ENCODE measurements at regions not wholly inside any gene's neighbourhood (a gene's known extent, or its start where the extent isn't known, plus 50 kb on each side); places are given as distances from the start of the nearest gene placed in this dataset.

DNA sequence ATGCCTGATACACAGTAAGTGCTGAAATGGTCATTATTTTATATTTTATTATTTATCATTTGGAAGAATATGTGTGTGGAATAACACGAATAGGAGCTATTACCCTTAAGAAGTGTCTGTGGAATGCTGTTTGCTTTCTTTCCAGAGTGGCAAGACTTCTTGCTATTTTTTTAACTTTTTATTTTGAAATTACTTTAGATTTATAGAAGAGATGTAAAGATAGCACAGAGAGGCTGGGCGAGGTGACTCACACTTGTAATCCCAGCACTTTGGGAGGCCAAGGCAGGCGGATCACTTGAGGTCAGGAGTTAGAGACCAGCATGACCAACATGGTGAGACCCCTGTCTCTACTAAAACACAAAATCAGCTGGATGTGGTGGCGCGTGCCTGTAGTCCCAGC is 58.9 kb upstream of the PAX6 start:
- Histone ChIP-seq H2BK12ac (ENCODE audit: low read length in 2 of 2) (no peak overlapping the region), H3K36me3 (ENCODE audit: control insufficient read depth in 1 of 2, insufficient read depth in 2 of 2, low read depth in 1 of 2, low read length in 2 of 2) (no peaks in the 10 kb centered on the region), H3K4ac (ENCODE audit: low read depth in 1 of 2, low read length in 2 of 2) (no peak overlapping the region), H3K27me3 (ENCODE audit: control insufficient read depth in 1 of 2, insufficient read depth in 1 of 2, low read length in 2 of 2) (peaks cover 45% of the 10 kb centered on the region in 2 experiments), H4K91ac (ENCODE audit: low read length) (no peak overlapping the region), H2BK5ac (ENCODE audit: low read depth, low read length, poor library complexity, severe bottlenecking) (no peak overlapping the region), H3K4me2 (ENCODE audit: low read length, poor library complexity, severe bottlenecking) (no peak overlapping the region), H3K14ac (ENCODE audit: low read length in 2 of 2) (no peak overlapping the region), H3K9ac (ENCODE audit: low read length) (no peak overlapping the region), H2AFZ (ENCODE audit: low read depth, low read length) (no peak overlapping the region), H2AK5ac (ENCODE audit: low read length, severe bottlenecking) (no peak overlapping the region), H2BK15ac (ENCODE audit: low read depth, poor library complexity, severe bottlenecking) (no peak overlapping the region), H3K23ac (ENCODE audit: low read length in 2 of 2) (no peak overlapping the region), H4K8ac (ENCODE audit: low read length) (no peak overlapping the region), H3K18ac (ENCODE audit: low read depth in 1 of 2, low read length in 2 of 2) (no peak overlapping the region), H3K4me3 (ENCODE audit: insufficient read depth in 1 of 2, low read depth in 1 of 2, low read length in 2 of 2) (no peak overlapping the region), H3K79me1 (replicated peaks; ENCODE audit: low read length, poor library complexity, severe bottlenecking) (no peaks in the 10 kb centered on the region), H2BK120ac (ENCODE audit: low read depth, low read length) (no peak overlapping the region), H3K9me3 (ENCODE audit: control insufficient read depth, low read length) (no peaks in the 10 kb centered on the region), H3K27ac (ENCODE audit: low read length, poor library complexity, severe bottlenecking) (no peak overlapping the region), H3K4me1 (ENCODE audit: control insufficient read depth, insufficient read depth, low read depth, low read length) (peaks cover 4% of the 10 kb centered on the region)
- no peak for DNase-seq
- 89% methylated on average over 5 of the region's 5 CpGs for WGBS

DNA sequence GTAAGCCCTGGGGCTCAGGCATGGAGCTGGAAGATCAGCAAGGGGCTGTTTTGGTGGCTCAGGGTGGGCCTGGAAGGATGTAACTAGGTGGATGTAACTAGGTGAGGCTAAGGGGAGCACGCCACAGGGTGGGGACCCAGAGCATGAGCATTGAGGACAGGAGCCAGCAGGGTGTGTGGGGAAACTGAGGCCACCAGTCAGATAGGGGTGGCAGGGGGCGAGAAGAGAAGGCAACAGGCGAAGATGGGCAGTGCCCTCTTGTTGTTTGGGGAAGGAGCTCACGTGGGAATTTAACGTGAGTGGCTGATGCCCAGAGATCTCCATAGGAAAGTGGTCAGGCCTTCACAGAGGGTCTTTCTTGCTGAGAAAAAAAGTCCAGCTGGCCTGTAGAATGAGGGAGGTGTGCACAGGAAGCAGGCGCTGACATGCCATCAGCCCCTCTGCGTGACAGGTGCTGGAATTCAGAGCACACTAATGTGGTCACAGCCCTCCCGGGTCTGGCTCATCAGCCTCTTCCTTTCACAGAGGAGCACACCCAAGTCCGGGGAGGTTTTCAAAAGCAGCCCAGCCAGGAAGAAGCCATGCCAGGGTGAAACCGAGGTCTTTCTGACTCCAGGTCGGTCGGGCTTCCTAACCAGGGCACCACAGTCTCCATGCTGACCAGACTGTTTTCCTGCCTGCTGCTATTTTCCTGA is 54.6 kb upstream of the PAX6 start:
- no peak overlapping the region for H2BK12ac ChIP-seq (ENCODE audit: low read length in 2 of 2)
- H3K4me2 ChIP-seq (ENCODE audit: low read length, poor library complexity, severe bottlenecking): no peak overlapping the region
- no peak for DNase-seq
- WGBS: 74% methylated on average over 12 of the region's 12 CpGs
- H3K14ac ChIP-seq (ENCODE audit: low read length in 2 of 2): no peak overlapping the region
- H3K36me3 ChIP-seq (ENCODE audit: control insufficient read depth in 1 of 2, insufficient read depth in 2 of 2, low read depth in 1 of 2, low read length in 2 of 2): no peaks in the 10 kb centered on the region
- H3K4me1 ChIP-seq (ENCODE audit: control insufficient read depth, insufficient read depth, low read depth, low read length): peaks cover under 1% of the 10 kb centered on the region
- H2BK120ac ChIP-seq (ENCODE audit: low read depth, low read length): no peak overlapping the region
- H3K9ac ChIP-seq (ENCODE audit: low read length): no peak overlapping the region
- no peak overlapping the region for H3K4ac ChIP-seq (ENCODE audit: low read depth in 1 of 2, low read length in 2 of 2)
- no peak overlapping the region for H2AK5ac ChIP-seq (ENCODE audit: low read length, severe bottlenecking)
- H3K9me3 ChIP-seq (ENCODE audit: control insufficient read depth, low read length): no peaks in the 10 kb centered on the region
- no peak overlapping the region for H4K91ac ChIP-seq (ENCODE audit: low read length)
- no peak overlapping the region for H2BK5ac ChIP-seq (ENCODE audit: low read depth, low read length, poor library complexity, severe bottlenecking)
- H4K8ac ChIP-seq (ENCODE audit: low read length): no peak overlapping the region
- H2AFZ ChIP-seq (ENCODE audit: low read depth, low read length): no peak overlapping the region
- H3K79me1 ChIP-seq (replicated peaks; ENCODE audit: low read length, poor library complexity, severe bottlenecking): no peaks in the 10 kb centered on the region
- H3K27ac ChIP-seq (ENCODE audit: low read length, poor library complexity, severe bottlenecking): no peak overlapping the region
- no peak overlapping the region for H2BK15ac ChIP-seq (ENCODE audit: low read depth, poor library complexity, severe bottlenecking)
- no peak overlapping the region for H3K18ac ChIP-seq (ENCODE audit: low read depth in 1 of 2, low read length in 2 of 2)
- no peak overlapping the region for H3K23ac ChIP-seq (ENCODE audit: low read length in 2 of 2)
- H3K27me3 ChIP-seq (ENCODE audit: control insufficient read depth in 1 of 2, insufficient read depth in 1 of 2, low read length in 2 of 2): peaks cover 18 to 26% of the 10 kb centered on the region in 2 experiments
- H3K4me3 ChIP-seq (ENCODE audit: insufficient read depth in 1 of 2, low read depth in 1 of 2, low read length in 2 of 2): no peak overlapping the region

DNA sequence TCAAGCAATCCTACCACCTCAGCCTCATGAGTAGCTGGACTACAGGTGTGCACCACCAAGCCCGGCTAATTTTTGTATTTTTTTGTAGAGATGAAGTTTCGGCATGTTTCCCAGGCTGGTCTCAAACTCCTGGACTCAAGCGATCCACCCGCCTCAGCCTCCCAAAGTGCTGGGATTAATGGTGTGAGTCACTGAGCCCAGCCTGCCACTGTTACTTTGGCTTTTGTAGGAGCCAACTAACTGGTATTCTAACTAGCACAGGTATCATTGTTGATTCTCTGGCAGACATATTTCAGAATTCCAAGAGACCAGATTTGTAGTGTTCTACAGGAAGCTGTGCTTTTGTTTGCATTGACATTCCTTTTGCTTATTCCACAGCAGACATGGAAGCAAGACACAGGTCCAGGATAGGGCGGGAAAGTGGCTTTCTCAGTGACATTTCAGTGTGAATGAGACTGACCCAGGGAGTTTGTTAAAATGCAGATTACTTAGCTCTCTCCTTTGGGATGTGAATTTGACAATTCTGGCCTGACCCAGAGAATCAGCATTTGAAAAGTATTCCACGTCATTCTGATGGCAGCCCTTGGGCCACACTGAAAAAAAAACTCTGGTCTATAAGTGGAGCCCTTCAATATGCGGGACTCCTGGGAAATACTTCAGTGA is 52.2 kb upstream of the PAX6 start:
- H3K27me3 ChIP-seq (ENCODE audit: control insufficient read depth in 1 of 2, insufficient read depth in 1 of 2, low read length in 2 of 2): peaks cover 15 to 20% of the 10 kb centered on the region in 2 experiments
- no peaks in the 10 kb centered on the region for H3K9me3 ChIP-seq (ENCODE audit: control insufficient read depth, low read length)
- H3K79me1 ChIP-seq (replicated peaks; ENCODE audit: low read length, poor library complexity, severe bottlenecking): no peaks in the 10 kb centered on the region
- H3K36me3 ChIP-seq (ENCODE audit: control insufficient read depth in 1 of 2, insufficient read depth in 2 of 2, low read depth in 1 of 2, low read length in 2 of 2): no peaks in the 10 kb centered on the region
- H2BK15ac ChIP-seq (ENCODE audit: low read depth, poor library complexity, severe bottlenecking): no peak overlapping the region
- H3K27ac ChIP-seq (ENCODE audit: low read length, poor library complexity, severe bottlenecking): no peak overlapping the region
- no peak for DNase-seq
- H3K23ac ChIP-seq (ENCODE audit: low read length in 2 of 2): no peak overlapping the region
- no peak overlapping the region for H4K91ac ChIP-seq (ENCODE audit: low read length)
- H3K4me2 ChIP-seq (ENCODE audit: low read length, poor library complexity, severe bottlenecking): no peak overlapping the region
- no peak overlapping the region for H2BK12ac ChIP-seq (ENCODE audit: low read length in 2 of 2)
- no peak overlapping the region for H2BK120ac ChIP-seq (ENCODE audit: low read depth, low read length)
- H4K8ac ChIP-seq (ENCODE audit: low read length): no peak overlapping the region
- H3K18ac ChIP-seq (ENCODE audit: low read depth in 1 of 2, low read length in 2 of 2): no peak overlapping the region
- H3K4ac ChIP-seq (ENCODE audit: low read depth in 1 of 2, low read length in 2 of 2): no peak overlapping the region
- H3K9ac ChIP-seq (ENCODE audit: low read length): no peak overlapping the region
- H2AK5ac ChIP-seq (ENCODE audit: low read length, severe bottlenecking): no peak overlapping the region
- H3K14ac ChIP-seq (ENCODE audit: low read length in 2 of 2): no peak overlapping the region
- WGBS: 50% methylated on average over 7 of the region's 7 CpGs
- H2AFZ ChIP-seq (ENCODE audit: low read depth, low read length): no peak overlapping the region
- no peak overlapping the region for H3K4me3 ChIP-seq (ENCODE audit: insufficient read depth in 1 of 2, low read depth in 1 of 2, low read length in 2 of 2)
- no peak overlapping the region for H2BK5ac ChIP-seq (ENCODE audit: low read depth, low read length, poor library complexity, severe bottlenecking)
- no peaks in the 10 kb centered on the region for H3K4me1 ChIP-seq (ENCODE audit: control insufficient read depth, insufficient read depth, low read depth, low read length)

DNA sequence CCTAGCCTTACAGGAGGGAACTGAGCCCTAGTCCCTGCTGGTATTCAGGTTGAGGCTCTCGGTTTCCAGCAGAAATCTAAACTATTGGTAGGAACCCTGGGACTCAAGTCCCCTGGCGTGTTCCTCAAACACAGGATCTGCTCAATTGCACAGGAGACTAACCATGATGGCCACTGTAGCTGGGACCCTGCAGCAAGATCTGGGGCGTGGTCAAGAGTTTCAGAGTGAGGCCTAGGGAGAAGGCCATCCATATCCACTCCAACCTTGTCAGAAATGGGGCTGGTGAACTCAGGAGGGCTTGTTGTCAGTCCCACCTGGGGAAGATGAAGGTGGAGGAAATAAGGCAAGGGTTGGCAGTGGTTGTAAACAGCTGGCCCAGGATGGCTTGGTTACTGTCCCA is 49.9 kb upstream of the PAX6 start:
- WGBS: 49% methylated on average over 3 of the region's 3 CpGs
- no peak overlapping the region for H3K4ac ChIP-seq (ENCODE audit: low read depth in 1 of 2, low read length in 2 of 2)

More for the DNA sequence above, 49.9 kb upstream of the PAX6 start:
- Histone ChIP-seq H2AFZ (ENCODE audit: low read depth, low read length) (no peak overlapping the region), H4K8ac (ENCODE audit: low read length) (no peak overlapping the region), H3K23ac (ENCODE audit: low read length in 2 of 2) (no peak overlapping the region), H2BK5ac (ENCODE audit: low read depth, low read length, poor library complexity, severe bottlenecking) (no peak overlapping the region), H3K27me3 (ENCODE audit: control insufficient read depth in 1 of 2, insufficient read depth in 1 of 2, low read length in 2 of 2) (peaks cover 10 to 15% of the 10 kb centered on the region in 2 experiments), H3K79me1 (replicated peaks; ENCODE audit: low read length, poor library complexity, severe bottlenecking) (no peaks in the 10 kb centered on the region), H3K36me3 (ENCODE audit: control insufficient read depth in 1 of 2, insufficient read depth in 2 of 2, low read depth in 1 of 2, low read length in 2 of 2) (no peaks in the 10 kb centered on the region), H3K18ac (ENCODE audit: low read depth in 1 of 2, low read length in 2 of 2) (no peak overlapping the region), H3K4me2 (ENCODE audit: low read length, poor library complexity, severe bottlenecking) (no peak overlapping the region), H3K4me3 (ENCODE audit: insufficient read depth in 1 of 2, low read depth in 1 of 2, low read length in 2 of 2) (no peak overlapping the region), H3K27ac (ENCODE audit: low read length, poor library complexity, severe bottlenecking) (no peak overlapping the region), H2BK120ac (ENCODE audit: low read depth, low read length) (no peak overlapping the region), H3K4me1 (ENCODE audit: control insufficient read depth, insufficient read depth, low read depth, low read length) (no peaks in the 10 kb centered on the region), H4K91ac (ENCODE audit: low read length) (no peak overlapping the region), H2BK12ac (ENCODE audit: low read length in 2 of 2) (no peak overlapping the region), H2BK15ac (ENCODE audit: low read depth, poor library complexity, severe bottlenecking) (no peak overlapping the region), H3K9me3 (ENCODE audit: control insufficient read depth, low read length) (no peaks in the 10 kb centered on the region), H3K14ac (ENCODE audit: low read length in 2 of 2) (no peak overlapping the region), H3K9ac (ENCODE audit: low read length) (no peak overlapping the region), H2AK5ac (ENCODE audit: low read length, severe bottlenecking) (no peak overlapping the region)
- no peak for DNase-seq
